BJ (cell line): ENCODE measurements at regions not wholly inside any gene's neighbourhood (a gene's known extent, or its start where the extent isn't known, plus 50 kb on each side); places are given as distances from the start of the nearest gene placed in this dataset.

Experiments used
- CTCF ChIA-PET: fragments of 350-600 bp; formaldehyde crosslinking; extraction: SDS; loops from one replicate; lab custom pipeline; 2021; ENCODE audit warnings: antibody characterized with exemption, inconsistent platforms; lab: Yijun Ruan, JAX
- POLR2A ChIA-PET: fragments of 300-600 bp; sonication (Branson Sonifier 250); formaldehyde crosslinking; extraction: SDS; loops from one replicate; lab custom pipeline; 2021; ENCODE audit warnings: antibody characterized with exemption; lab: Charles Lee
- DNase-seq: peaks from one replicate; pipeline ENCODE4 v3.0.0-alpha.2; 2011; ENCODE audit warnings: low read depth
- H3K27me3 ChIP-seq: 2 replicates; pipeline ENCODE4 v1.6.0; 2011; ENCODE audit warnings: low read length; ENCODE audit not compliant: control insufficient read depth, insufficient read depth
- H3K36me3 ChIP-seq: 2 replicates; pipeline ENCODE4 v1.5.1; 2011; ENCODE audit warnings: low read length; ENCODE audit not compliant: control insufficient read depth, insufficient read depth
- H3K4me3 ChIP-seq: 2 replicates; pipeline ENCODE4 v1.5.1; 2011; ENCODE audit warnings: low read depth, mild to moderate bottlenecking, control low read depth, low read length
- CTCF ChIP-seq: IDR thresholded peaks from 2 replicates; pipeline ENCODE4 v1.5.1; 2011; ENCODE audit warnings: low read depth, mild to moderate bottlenecking, control low read depth, inconsistent platforms, low read length, moderate library complexity; ENCODE audit not compliant: insufficient read depth

DNA sequence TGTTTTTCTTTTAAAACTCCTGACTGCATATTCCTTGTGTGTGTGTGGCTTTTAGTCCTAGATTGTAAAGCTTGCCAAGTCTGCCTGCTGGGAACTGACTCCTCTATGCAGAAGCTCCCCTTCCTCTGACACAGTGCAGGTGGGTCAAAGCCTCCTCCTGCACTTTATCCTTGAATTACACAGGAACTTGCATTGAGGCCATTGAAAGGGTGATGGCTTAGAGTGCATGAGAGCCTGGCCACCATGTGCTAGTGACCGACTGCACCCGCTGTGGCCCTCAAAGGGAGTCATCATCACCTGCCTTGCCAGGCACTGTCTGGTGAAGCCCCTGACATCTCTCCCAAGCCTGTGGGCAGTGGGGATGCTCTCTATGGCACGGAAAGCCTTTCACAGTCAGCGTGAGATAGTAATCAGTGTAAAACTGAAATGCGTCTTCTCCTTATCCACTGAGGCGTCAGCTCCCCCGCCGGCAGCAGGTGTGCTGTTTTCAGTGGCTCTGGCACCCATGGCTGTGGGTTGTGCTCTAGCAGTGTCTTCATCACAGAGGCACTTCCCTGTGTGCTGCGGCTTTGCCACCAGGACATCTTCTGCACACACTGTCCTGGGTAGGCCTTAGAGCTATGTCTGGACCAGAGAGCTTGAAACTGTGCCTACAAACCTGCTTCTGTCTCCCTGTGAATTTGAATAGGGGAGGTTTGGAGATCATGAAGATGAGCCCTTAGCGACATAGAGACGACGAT is 87.9 kb downstream of the THBS2 start:
- no peak overlapping the region for H3K4me3 ChIP-seq
- ChIA-PET CTCF (interaction anchor here (0.9 kb wide), 1 partner anchor 47 kb away, joined by 3 read pairs; no protein-coding TSS in a partner anchor), POLR2A (no interaction called here)
- TF ChIP-seq CTCF, result no peak
- DNase-seq, result no peak
- H3K27me3 ChIP-seq, result no peaks in the 10 kb centered on the region
- H3K36me3 ChIP-seq, result peaks cover 15% of the 10 kb centered on the region

DNA sequence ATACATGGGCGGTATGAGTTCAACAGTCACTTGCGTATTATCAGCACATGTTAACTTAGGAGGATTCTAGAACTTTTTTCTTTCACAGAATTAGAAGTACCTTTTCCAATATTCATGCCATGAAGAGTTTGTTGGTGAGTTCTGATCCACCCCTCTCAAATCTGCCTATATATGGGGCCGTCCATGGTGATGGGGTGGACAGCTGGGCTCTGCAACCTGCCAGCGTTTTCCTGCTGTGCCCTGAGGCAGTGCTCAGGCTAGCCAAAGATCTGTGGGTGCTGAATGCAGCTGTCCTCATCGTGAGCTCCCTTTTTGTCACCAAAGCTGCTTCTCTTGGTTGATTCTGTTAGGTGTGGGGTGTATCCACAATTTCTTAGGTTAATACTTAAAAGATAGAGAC is 88.7 kb downstream of the THBS2 start:
- Histone ChIP-seq H3K36me3 (peaks cover 16% of the 10 kb centered on the region), H3K4me3 (no peak overlapping the region), H3K27me3 (no peaks in the 10 kb centered on the region)
- DNase-seq, result no peak
- no peak for TF ChIP-seq CTCF
- ChIA-PET CTCF (interaction anchor here (0.6 to 1.4 kb wide), 3 partner anchors 48 to 132 kb away, joined by 3 read pairs; no protein-coding TSS in a partner anchor), POLR2A (no interaction called here)

- Histone ChIP-seq H3K4me3 (no peak overlapping the region), H3K36me3 (peaks cover 13% of the 10 kb centered on the region), H3K27me3 (no peaks in the 10 kb centered on the region)
- ChIA-PET POLR2A (no interaction called here), CTCF (interaction anchor here (0.6 to 1.4 kb wide), 3 partner anchors 48 to 132 kb away, joined by 3 read pairs; no protein-coding TSS in a partner anchor)
- TF ChIP-seq CTCF, result no peak
- no peak for DNase-seq
Observed at GRCh38 chr6:169164451-169164850, 89.2 kb downstream of the THBS2 start.

DNA sequence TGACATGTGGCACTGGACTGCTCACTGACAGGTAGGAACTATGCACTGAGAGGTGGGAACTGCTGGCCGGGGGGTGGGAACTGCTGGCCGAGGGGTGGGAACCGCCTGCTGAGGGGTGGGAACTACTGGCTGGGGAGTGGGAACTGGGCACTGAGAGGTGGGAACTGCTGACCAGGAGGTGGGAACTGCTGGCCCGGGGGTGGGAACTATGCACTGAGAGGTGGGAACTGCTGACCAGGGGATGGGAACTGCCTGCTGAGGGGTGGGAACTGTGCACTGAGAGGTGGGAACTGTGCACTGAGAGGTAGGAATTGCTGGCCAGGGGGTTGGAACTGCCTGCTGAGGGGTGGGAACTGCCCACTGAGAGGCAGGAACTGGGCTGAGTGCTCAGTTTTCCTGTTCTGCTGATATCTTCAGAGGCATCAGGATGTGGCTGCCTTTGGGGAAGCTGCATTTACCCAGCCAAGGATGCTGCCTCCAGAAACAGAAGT is 90.2 kb downstream of the THBS2 start:
- Histone ChIP-seq H3K27me3 (no peaks in the 10 kb centered on the region), H3K36me3 (peaks cover 13% of the 10 kb centered on the region), H3K4me3 (peak overlapping the region; percentile 22)
- no peak for TF ChIP-seq CTCF
- POLR2A ChIA-PET, result no interaction called here
- DNase-seq, result no peak
- CTCF ChIA-PET, result interaction anchor here (0.6 to 1.4 kb wide), 2 partner anchors 70 to 111 kb away, joined by 3 read pairs; no protein-coding TSS in a partner anchor

GRCh38 chr6:169162752-169163407 is 90.8 kb downstream of the THBS2 start:
- TF ChIP-seq CTCF, result 0 out of 2 replicates have a peak, but pooled peaks have one; percentile 4
- peak overlapping the region; percentile 30 for H3K4me3 ChIP-seq
- no peaks in the 10 kb centered on the region for H3K27me3 ChIP-seq
- peaks cover 13% of the 10 kb centered on the region for H3K36me3 ChIP-seq
- CTCF ChIA-PET, result no interaction called here
- DNase-seq, result peak; percentile 99
- POLR2A ChIA-PET, result no interaction called here
